SKM-1 treated with dmso at 0.1 percent for 144 hours (cell line): ENCODE measurements at regions not wholly inside any gene's neighbourhood (a gene's known extent, or its start where the extent isn't known, plus 50 kb on each side); places are given as distances from the start of the nearest gene placed in this dataset.
"Not testable (repeated sequence)": the region's sequence is repeated elsewhere in the genome, so short reads cannot be mapped to it uniquely, and the experiment has no call there.

Experiments used
- DNase-seq: peaks from one replicate; lab custom pipeline; 2025; ENCODE audit not compliant: unreplicated experiment; lab: John Stamatoyannopoulos, UW

DNA sequence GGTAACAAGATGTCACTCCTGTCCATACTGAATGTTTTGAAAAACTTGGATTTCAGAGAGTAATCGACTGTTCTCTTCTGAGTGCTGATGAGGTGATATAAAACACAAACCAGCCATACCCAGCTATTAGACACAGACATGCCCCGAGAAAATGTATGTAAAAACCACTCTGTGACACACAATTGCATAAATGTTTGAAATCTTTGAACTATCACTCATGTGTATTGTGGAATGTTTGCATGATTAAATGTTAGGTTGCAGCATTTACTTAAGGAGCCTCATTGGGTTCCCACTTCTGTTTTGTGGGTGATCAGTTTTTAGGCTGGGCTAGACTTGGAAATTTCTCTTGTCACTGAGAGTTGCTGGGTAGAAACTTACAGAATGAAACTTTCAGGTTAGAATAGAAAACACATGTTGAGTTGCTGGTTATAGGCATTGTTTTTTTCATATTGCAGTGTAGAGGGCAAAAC, 270.4 kb upstream of the B3GALT2 start:
- no peak for DNase-seq

DNA sequence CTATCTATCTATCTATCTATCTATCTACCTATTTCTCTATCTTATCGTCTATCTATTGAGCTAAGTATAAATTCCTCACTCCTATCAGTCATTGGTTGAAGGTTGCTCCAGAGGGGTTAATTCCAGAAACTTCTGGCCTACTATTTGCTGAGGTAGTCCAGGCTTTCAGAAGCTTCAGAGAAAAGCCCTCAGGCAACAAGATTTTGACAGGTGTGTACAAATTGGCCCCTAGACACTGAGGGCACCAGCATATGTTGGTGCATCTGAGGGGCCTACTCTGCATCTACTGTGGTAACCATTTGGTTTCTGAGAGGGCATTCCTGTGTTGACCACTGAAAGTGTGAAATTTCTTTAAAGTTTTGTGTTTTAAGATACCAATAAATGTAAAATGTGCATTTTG, 265.2 kb upstream of the B3GALT2 start:
- no peak for DNase-seq

DNA sequence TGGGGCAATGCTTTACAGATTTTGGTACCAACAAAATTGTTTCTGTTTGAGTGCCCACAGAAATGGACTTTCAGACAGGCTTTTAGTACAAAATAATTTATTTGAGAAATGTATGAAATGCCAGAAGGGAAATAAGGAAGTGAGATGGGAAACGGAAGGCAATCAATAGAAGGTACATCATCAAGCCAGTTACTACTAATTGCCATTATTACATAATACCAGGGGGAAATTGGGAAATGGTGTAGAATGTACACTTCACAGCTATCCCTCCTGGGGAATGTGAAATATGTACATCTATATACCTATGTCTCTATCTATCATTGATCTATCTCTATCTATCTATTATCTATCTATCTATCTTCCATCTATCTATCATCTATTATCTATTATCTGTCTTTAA, 264.6 kb upstream of the B3GALT2 start:
- DNase-seq, result peak; percentile 86

DNA sequence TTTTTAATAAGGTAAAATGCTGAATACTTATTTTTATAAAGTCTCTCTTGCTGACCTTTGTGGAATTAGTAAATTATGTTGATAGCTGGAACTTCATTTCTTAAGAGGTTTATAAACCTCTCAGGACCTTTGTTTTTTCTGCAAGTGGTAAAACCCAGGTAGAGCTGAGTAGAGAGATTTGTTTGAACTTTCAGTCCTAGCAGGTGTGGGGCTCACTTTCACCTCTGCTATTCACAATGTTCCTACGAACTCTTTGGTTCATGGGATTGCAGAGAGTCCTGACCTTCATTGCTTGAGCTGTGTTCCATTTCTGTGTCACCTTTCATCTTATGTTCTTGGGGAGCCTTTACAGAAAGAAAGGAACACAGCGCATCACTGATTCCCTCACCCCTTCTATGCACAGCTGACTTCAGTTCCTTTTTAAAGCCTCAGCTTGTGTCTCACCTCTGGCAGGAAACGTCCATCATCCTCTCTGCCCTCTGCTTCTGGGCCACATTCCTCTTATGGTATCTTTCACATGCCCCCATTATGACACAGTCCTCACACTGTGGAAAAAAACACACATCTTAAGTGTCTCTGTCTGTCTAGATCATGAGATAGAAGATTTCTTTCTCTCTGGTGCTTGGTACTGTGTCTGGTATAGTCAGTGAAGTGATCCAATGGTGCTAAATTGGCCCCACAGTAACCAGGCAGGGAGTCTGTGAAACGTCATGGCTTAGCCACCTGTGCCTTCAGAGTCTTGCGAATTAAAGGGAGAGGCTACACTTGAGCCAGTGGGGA, 262.5 kb upstream of the B3GALT2 start:
- peak; percentile 18 for DNase-seq

DNA sequence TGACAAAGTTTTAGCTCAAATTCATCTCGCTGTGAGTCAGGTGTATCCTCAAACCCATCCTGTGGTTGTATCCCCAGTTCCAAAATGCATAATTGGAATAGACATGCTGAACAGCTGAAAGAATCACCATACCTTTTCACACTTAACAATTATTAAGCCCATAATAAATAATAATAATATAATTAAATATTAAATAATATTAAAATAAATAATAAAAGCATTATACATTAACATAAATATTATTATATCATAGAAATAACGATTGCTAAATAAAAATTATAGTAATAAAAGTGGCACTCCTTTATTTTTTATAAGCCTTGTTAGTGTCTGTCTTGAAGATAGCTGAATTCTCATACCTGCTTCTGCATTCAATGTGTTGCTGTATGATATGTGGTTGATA, 257.5 kb upstream of the B3GALT2 start:
- DNase-seq, result no peak

DNA sequence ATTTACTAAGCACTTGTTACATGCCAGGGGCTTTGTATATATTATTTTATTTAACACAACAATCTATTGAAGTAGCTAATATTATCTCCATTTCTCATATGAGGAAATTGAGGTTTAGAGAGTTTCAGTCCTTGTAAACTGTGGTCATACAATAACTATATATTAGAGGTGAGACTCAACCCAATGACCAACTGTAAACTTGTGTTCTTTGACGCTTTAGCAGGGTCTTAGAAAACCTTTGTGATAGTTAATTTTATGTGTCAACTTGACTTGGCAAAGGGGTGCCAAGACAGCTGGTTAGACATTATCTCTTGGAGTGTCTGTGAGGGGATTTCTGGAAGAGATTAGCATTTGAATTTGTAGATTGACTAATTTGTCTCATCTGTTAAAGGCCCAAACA, 252.4 kb upstream of the B3GALT2 start:
- DNase-seq, result no peak

DNA sequence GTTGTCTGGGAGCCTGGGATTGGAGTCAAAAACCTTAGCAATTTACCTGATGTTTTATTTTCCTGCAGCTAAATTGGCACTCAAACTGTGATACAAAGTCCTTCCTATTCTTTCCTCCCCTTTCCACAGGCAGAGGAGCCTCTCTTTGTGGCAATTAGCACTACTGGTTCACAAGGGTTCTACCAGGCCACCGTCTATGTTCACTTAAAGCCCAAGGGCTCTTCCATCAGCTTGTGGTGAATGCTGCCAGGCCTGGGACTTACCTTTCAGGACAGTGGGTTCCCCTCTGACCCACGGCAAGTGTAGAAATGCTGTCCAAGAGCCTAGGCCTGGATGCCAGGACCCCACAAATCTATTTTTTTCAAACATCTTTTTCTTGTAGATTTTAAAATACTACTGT, 251.9 kb upstream of the B3GALT2 start:
- no peak for DNase-seq

DNA sequence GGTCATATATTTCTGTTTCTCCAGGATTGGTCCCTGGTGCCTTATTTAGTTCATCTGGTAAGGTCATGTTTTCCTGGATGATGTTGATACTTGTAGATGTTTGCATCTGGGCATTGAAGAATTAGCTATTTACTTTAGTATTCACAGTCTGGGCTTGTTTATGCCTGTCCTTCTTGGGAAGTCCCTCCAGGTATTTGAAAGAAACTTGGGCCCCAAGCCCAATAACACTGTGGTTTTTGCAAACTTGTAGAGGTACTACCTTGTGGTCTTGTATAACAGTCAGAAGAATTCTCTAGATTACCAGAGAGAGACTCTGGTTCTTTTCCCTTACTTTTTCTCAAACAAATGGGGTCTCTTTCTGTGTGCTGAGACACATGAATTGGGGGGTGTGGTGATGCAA, 251.4 kb upstream of the B3GALT2 start:
- no peak for DNase-seq

DNA sequence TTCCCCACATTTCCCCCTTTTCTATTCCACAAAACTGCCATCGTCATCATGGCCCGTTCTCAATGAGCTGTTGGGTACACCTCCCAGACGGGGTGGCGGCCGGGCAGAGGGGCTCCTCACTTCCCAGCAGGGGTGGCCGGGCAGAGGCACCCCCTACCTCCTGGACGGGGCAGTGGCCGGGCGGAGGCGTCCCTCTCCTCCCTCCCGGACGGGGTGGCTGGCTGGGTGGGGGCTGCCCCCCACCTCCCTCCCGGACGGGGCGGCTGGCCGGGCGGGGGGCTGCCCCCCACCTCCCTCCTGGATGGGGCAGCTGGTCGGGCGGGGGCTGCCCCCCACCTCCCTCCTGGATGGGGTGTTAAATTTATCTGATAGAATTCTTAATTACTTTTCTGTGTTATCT, 250.9 kb upstream of the B3GALT2 start:
- DNase-seq, result not testable (repeated sequence)

DNA sequence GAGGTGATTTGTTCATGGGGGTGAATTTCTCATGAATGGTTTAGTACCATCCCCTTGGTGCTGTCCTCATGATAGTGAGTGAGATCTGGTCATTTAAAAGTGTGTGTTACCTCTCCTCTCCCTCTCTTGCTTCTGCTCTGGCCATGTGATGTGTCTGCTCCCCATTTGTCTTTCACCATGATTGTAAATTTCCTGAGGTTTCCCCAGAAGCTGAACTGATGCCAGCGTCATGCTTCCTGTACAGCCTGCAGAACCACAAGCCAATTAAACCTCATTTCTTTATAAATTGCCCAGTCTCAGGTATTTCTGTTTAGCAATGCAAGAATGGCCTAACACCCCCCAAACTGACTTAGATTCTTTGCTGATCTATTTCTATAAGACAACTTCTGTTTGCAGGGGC, 249.4 kb upstream of the B3GALT2 start:
- DNase-seq, result no peak

DNA sequence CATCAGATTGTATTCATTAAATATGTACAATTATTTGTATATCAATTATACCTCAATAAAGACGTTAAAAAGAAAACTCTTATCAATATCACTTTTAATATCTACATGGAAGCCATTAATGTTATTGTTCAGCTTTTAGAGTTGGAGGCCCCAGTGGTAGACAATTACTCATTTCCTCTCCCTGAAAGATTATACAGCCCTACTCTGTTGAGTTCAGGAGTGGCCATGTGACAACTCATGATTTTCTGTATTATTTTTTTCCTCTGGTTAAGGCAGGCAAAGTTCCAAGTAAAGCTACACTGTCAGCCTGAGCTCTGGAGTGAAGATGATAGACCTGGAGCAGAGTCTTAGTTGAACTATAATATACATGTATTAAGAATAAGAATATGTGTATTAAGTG, 247.9 kb upstream of the B3GALT2 start:
- no peak for DNase-seq

DNA sequence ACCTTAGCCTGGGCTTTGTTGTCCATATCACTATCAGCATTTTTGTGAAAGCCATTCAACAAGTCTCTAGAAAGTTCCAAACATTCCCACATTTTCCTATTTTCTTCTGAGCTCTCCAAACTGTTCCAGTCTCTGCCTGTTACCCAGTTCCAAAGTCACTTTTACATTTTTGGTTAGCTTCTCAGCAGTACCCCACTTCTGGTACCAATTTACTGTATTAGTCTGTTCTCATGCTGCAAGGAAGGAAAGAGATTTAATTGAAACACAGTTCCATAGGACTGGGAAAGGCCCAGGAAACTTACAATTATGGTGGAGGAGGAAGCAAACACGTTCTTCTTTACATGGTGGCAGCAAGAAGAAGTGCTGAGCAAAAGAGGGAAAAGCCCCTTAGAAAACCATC, 247.2 kb upstream of the B3GALT2 start:
- DNase-seq, result no peak

DNA sequence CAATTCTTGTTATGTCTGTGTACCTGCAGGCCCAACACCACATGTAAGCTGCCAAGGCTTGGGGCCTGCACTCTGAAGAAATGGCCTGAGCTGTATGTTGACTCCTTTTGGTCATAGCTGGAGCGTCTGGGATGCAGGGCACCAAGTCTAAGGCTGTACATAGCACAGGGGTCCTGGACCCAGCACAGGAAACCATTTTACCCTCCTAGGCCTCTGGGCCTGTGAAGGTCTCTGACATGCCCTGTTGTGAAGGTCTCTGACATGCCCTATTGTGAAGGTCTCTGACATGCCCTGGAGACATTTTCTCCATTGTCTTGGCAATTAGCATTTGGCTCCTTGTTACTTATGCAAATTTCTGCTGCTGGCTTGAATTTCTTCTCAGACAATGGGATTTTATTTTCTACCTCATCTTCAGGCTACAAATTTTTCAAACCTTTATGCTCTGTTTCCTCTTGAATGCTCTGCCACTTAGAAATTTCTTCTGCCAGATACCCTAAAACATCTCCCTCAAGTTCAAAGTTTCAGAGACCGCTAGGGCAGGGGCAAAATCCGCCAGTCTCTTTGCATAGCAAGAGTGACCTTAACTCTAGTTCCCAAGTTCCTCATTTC, 246.7 kb upstream of the B3GALT2 start:
- no peak for DNase-seq

DNA sequence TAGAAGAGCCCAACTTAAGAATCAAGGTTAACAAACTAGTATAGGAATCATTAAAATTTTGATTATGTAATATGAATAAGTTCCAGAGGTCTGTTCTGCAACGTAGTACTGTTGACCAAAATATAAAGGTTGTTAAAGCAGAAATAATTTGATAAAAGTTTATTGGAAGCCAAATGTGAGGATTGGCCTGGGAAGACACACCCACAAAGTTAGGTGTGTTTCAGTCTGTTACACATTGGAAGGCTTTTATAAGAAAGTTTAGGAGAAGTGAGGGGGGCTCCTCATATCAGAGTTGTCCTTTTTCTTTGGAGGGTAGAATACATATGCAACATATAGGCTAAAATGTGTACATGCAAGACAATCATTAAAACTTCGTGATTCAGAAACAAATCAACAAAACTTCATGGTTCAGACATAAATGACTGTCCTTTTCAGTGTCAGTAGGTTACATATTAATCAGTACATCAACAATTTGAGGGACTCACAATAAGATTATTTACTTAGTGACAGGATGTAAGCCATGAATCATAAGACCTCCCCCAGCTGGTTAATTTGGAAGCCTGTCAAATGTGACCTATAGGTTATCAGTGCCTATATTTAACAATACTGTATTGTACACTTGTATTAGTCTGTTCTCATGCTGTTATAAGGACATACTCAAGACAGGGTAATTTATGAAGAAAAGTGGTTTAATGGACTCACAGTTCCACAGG, 245.0 kb upstream of the B3GALT2 start:
- DNase-seq, result no peak

DNA sequence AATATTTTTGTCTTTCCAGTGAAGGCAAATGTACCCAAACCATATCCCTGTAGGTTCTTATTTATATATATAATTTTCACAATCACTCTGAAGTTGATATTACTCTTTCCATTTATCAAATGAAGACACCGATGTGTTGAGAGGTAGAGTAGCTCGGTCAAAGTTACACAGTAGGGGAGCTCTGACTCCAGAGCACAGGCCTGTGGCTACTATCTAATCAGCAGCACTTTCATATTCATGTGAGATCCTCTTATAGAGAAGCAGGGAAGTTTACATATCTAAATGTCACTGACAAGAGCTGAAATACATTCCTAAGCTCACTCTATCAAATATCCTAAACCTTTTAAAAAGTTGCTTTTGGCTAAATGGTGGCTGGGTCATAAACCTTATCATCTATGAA, 241.1 kb upstream of the B3GALT2 start:
- DNase-seq, result no peak

DNA sequence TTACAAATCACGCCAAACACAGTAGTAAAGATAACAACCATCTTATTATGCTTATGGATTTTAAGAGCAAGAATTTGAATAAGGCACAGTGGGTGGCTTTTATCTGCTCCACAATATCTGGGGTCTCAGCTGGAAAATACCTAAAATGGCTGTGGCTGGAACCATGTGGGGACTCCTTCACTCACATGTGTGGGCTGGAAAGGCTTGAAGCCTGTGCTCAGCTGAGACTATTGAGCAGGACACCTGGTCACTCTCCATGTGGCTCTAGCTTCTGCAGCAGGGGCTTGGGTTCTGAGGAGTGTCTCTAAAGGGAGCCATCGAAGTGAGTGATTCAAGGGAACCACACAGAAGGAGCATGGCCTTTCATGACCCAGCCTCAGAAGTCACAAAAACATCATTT, 239.6 kb upstream of the B3GALT2 start:
- DNase-seq, result no peak

DNA sequence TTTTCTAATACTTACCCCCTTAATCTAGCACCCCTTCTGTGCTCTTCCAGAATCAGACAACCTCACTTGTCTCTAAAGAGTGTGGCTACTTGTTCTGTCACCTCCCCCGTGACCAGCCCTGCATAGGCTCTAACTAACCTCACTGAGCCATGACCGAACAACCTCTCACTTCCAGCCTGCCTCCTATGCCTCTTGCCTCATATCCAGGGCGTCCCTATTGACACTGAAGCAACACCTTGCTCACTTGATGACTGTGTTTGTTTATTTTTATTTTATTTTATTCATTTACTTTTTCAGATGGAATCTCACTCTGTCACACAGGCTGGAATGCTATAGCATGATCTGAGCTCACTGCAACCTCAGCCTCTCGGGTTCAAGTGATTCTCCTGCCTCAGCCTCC, 235.1 kb upstream of the B3GALT2 start:
- no peak for DNase-seq

DNA sequence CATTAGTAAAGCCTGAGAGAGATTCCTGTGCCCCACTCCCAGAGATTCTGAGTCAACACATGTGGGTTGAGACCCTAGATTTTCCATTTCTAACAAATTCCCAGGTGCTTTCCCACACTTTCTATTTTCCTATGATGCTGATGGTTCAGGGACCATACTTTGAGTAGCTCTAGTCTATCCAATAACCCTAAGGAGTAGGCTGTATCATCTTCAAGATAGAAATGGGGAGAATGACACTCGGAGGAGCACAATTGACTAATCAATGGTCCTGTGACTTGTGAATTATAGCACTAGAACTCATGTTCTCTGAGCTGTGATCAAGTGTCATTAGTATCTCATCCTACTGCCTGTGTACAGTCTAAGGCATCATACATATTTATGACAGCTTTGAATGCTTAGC, 232.9 kb upstream of the B3GALT2 start:
- no peak for DNase-seq

DNA sequence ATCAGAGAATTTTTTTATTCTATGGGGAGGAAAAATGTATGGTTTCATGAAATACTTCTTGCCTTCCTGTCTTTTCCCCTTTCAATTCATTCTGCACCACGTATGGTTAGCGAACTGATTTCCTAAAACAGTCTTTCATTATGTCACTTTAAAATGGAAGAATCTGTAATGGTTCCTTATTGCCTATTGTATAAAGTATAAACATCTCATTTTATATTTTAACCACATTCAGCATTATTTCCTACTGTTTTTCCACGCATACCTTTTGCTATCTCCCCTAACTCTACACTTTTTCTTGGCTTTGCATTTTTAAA, 232.3 kb upstream of the B3GALT2 start:
- DNase-seq, result no peak

DNA sequence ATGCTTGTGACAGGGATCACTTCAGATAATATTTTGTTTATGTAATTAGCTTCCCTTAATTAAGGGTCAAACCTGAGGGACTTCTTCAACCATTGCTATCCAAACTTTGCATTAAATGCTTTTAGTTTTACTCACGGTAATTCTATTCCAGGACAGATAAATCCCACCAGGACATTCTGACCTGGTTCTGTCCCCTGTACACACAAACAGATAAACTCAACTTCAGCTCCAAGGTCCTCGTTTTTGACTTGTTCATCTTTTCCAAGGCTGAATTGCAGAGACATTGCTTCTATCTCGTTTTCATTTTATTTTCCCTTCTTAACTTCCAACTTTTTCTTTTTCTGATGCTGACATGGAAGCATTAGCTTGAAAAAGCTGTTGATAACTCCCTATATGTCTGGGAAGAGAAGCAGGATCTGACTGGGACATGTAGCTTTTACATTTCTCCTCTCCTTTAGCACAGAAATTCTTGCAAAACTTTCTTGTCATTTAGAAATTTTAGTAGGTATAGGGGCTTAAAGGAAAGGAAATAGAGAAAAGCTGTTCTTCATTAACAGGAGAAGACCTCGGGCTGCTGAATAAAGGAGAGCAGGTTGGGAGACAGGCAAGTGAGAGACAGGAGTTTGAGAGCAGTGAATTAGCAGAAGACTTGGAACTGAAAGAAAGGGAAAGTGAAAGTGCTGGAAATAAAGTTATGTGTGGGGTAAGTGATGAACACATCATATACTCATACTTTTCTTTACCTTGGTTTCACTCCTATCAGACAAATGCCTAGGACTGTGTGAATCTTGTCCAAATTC, 231.7 kb upstream of the B3GALT2 start:
- DNase-seq, result no peak

DNA sequence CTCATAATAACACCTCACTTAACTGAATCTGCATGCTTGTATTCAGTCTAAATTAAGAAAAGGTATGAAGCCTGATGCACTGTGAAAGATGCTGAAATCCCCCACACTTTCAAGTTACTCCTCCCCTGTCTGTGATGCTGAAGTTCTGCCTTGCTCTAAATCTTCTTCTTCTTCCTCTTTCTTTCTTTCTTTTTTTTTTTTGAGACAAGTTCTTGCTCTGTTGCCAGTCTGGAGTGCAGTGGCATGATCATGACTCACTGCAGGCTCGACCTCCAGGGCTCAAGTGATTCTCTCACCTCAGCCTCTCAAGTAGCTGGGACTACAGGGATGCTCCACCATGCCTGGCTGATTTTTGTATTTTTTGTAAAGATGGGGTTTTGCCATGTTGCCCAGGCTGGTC, 231.0 kb upstream of the B3GALT2 start:
- DNase-seq, result no peak
